WTC11 (cell line): ENCODE measurements at regions not wholly inside any gene's neighbourhood (a gene's known extent, or its start where the extent isn't known, plus 50 kb on each side); places are given as distances from the start of the nearest gene placed in this dataset.

Source experiments
- ATAC-seq: fragments of 200-7000 bp; cut with Tn5 transposase; 2 replicates; pipeline ENCODE4 v1.10.0; 2021; ENCODE audit warnings: mild to moderate bottlenecking, moderate library complexity
- CTCF ChIA-PET: fragments of 300-600 bp; sonication (Branson Sonifier 250); formaldehyde crosslinking; loops from one replicate; lab custom pipeline; 2021; ENCODE audit warnings: antibody characterized with exemption; lab: Charles Lee
- POLR2A ChIA-PET: fragments of 350-600 bp; sonication (Branson Sonifier 250); formaldehyde crosslinking; loops from one replicate; lab custom pipeline; 2021; ENCODE audit warnings: antibody characterized with exemption; lab: Charles Lee
- DNase-seq: peaks from one replicate; pipeline ENCODE4 v3.0.0; 2021; ENCODE audit warnings: low spot score
- H3K27ac Mint-ChIP-seq: 2 replicates; pipeline ENCODE4 v1.8.0; 2021; ENCODE audit warnings: mixed read lengths
- H3K27me3 Mint-ChIP-seq: 2 replicates; pipeline ENCODE4 v1.8.0; 2021; ENCODE audit warnings: low read depth, mild to moderate bottlenecking, moderate library complexity, mixed read lengths
- H3K36me3 Mint-ChIP-seq: 2 replicates; pipeline ENCODE4 v1.8.0; 2021; ENCODE audit warnings: mixed read lengths
- H3K4me1 Mint-ChIP-seq: 2 replicates; pipeline ENCODE4 v1.8.0; 2022; ENCODE audit warnings: mixed read lengths
- H3K4me3 Mint-ChIP-seq: 2 replicates; pipeline ENCODE4 v1.8.0; 2021; ENCODE audit warnings: mild to moderate bottlenecking, moderate library complexity, mixed read lengths
- H3K9me3 Mint-ChIP-seq: 2 replicates; pipeline ENCODE4 v1.8.0; 2021; ENCODE audit warnings: mixed read lengths
- CREM ChIP-seq: sonication (generic); formaldehyde crosslinking; IDR thresholded peaks from 2 replicates; pipeline ENCODE4 v1.8.1; 2022; ENCODE audit warnings: mild to moderate bottlenecking, missing genetic modification reagents, moderate library complexity
- ESRRA ChIP-seq: sonication (generic); formaldehyde crosslinking; IDR thresholded peaks from 2 replicates; pipeline ENCODE4 v1.8.1; 2022; ENCODE audit warnings: mild to moderate bottlenecking, missing genetic modification reagents, borderline replicate concordance
- GABPB1 ChIP-seq: sonication (generic); formaldehyde crosslinking; IDR thresholded peaks from 2 replicates; pipeline ENCODE4 v1.8.1; 2023; ENCODE audit warnings: mild to moderate bottlenecking, missing genetic modification reagents
- GRHL2 ChIP-seq: fragments of 250-450 bp; sonication (Bioruptor Pico); IDR thresholded peaks from 2 replicates; pipeline ENCODE4 v1.8.0; 2022; ENCODE audit warnings: mild to moderate bottlenecking, moderate library complexity; ENCODE audit not compliant: insufficient replicate concordance, severe bottlenecking
- NFATC4 ChIP-seq: fragments of 250-450 bp; sonication (Bioruptor Pico); IDR thresholded peaks from 2 replicates; pipeline ENCODE4 v1.9.0; 2021; ENCODE audit warnings: mild to moderate bottlenecking
- NR1H2 ChIP-seq: sonication (generic); formaldehyde crosslinking; IDR thresholded peaks from 2 replicates; pipeline ENCODE4 v1.9.0; 2021; ENCODE audit warnings: mild to moderate bottlenecking, moderate library complexity, missing genetic modification reagents
- PRRX2 ChIP-seq: fragments of 250-450 bp; sonication (Bioruptor Pico); IDR thresholded peaks from 2 replicates; pipeline ENCODE4 v1.8.0; 2021; ENCODE audit warnings: mild to moderate bottlenecking
- ZNF263 ChIP-seq: sonication (generic); formaldehyde crosslinking; IDR thresholded peaks from 2 replicates; pipeline ENCODE4 v1.8.1; 2022; ENCODE audit warnings: low read depth, mild to moderate bottlenecking, moderate library complexity, missing genetic modification reagents
- ZNF317 ChIP-seq: sonication (generic); formaldehyde crosslinking; IDR thresholded peaks from 2 replicates; pipeline ENCODE4 v1.8.1; 2023; ENCODE audit warnings: low read depth, mild to moderate bottlenecking, moderate library complexity, missing genetic modification reagents, borderline replicate concordance
- ZNF416 ChIP-seq: fragments of 250-450 bp; sonication (Bioruptor Pico); IDR thresholded peaks from 2 replicates; pipeline ENCODE4 v1.9.0; 2021; ENCODE audit warnings: mild to moderate bottlenecking, inconsistent platforms
- TF ChIP-seq, protein P1 (sequence below): sonication (generic); formaldehyde crosslinking; IDR thresholded peaks from 2 replicates; pipeline ENCODE4 v1.8.0; 2022; ENCODE audit warnings: mild to moderate bottlenecking, missing genetic modification reagents
- TF ChIP-seq, protein P2 (sequence below): sonication (generic); formaldehyde crosslinking; IDR thresholded peaks from 2 replicates; pipeline ENCODE4 v1.8.0; 2023; ENCODE audit warnings: missing genetic modification reagents
- TF ChIP-seq, protein P3 (sequence below): sonication (generic); formaldehyde crosslinking; IDR thresholded peaks from 2 replicates; pipeline ENCODE4 v1.8.1; 2023; ENCODE audit warnings: mild to moderate bottlenecking, missing genetic modification reagents, borderline replicate concordance
- TF ChIP-seq, protein P4 (sequence below): sonication (generic); formaldehyde crosslinking; IDR thresholded peaks from 2 replicates; pipeline ENCODE4 v1.8.0; 2022; ENCODE audit warnings: mild to moderate bottlenecking, missing genetic modification reagents
- TF ChIP-seq, protein P5 (sequence below): sonication (generic); formaldehyde crosslinking; IDR thresholded peaks from 2 replicates; pipeline ENCODE4 v1.8.1; 2022; ENCODE audit warnings: missing genetic modification reagents, borderline replicate concordance
- TF ChIP-seq, protein P6 (sequence below): fragments of 250-450 bp; sonication (Bioruptor Pico); IDR thresholded peaks from 2 replicates; pipeline ENCODE4 v2.1.2; 2022; ENCODE audit warnings: mild to moderate bottlenecking, moderate library complexity

DNA sequence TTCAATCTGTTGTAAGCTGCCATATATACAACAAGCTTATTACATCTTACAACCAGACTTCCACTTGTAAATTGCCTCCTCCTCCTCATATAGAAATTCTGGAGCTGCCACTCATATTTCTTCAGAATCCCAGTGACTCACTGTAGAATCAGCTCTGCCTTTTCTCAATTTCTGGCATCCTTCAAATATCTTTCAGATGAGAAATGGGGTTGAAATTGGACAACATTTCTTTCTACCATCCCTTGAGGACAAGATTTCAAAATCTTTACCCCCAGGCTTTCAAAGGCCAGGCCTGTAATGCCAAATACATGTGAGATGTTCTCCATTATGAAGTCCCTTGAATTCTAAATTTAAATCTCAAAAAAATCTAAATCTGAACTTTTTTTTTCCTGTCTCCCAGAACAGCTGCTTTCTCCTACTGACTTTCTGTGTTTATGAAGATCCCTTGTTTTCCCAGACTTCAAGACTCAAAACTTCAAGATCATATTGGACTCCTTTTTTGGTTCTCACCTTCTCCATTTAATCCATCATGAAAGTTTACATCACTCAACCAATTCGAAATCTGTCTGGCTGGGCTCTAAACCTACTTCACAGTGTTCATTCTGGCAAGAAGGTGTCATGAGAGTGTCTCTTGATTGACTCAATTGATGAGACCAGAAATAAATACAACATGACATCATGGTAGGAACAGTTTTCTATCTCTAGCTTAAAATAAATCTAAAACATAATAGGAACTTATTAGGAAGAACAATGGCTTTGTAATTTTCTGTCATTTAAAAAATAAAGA lies 109.8 kb downstream of the HMHB1 start:
- no peaks in the 10 kb centered on the region for H3K36me3 Mint-ChIP-seq
- H3K27ac Mint-ChIP-seq = no peak overlapping the region; the same call in 1 of the 2 replicates
- TF ChIP-seq, protein P1, sequence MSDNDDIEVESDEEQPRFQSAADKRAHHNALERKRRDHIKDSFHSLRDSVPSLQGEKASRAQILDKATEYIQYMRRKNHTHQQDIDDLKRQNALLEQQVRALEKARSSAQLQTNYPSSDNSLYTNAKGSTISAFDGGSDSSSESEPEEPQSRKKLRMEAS (CRISPR knock-in tag) = no peak
- TF ChIP-seq, all 79 proteins: peak for 0
- Mint-ChIP-seq H3K4me1 (peaks cover 48% of the 10 kb centered on the region), H3K4me3 (no peak overlapping the region), H3K9me3 (no peaks in the 10 kb centered on the region), H3K27me3 (no peaks in the 10 kb centered on the region)
- ATAC-seq (no peak), DNase-seq (no peak)
- POLR2A ChIA-PET = no interaction called here
- CTCF ChIA-PET = no interaction called here

DNA sequence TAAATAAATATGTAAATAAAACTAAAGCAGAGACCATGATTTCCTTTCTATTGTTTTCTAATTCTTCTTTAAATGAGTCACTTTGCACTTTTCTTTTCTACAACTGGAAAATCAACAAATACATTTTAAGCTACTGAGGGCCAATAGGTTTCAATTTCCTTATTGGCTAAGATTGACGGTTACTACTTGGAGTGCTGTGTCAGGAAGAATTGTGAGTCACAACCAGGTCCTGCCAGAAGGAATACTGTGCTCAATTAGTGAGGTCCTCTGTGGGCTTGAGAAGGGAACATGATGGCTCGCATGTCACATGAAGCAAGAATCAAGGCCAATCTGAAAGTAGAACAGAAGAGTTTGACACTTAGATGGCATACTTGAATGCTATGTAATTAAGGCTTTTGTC lies 110.8 kb downstream of the HMHB1 start:
- peaks cover 3% of the 10 kb centered on the region for H3K36me3 Mint-ChIP-seq
- no peaks in the 10 kb centered on the region for H3K27me3 Mint-ChIP-seq
- DNase-seq = no peak
- no peak overlapping the region for H3K4me3 Mint-ChIP-seq
- peaks cover 48% of the 10 kb centered on the region for H3K4me1 Mint-ChIP-seq
- POLR2A ChIA-PET = no interaction called here
- TF ChIP-seq ZNF317 (CRISPR knock-in tag) (no peak), ESRRA (CRISPR knock-in tag) (no peak), NFATC4 (CRISPR knock-in tag) (no peak), PRRX2 (CRISPR knock-in tag) (no peak), NR1H2 (CRISPR knock-in tag) (no peak), ZNF416 (CRISPR knock-in tag) (no peak)
- TF ChIP-seq, protein P2, sequence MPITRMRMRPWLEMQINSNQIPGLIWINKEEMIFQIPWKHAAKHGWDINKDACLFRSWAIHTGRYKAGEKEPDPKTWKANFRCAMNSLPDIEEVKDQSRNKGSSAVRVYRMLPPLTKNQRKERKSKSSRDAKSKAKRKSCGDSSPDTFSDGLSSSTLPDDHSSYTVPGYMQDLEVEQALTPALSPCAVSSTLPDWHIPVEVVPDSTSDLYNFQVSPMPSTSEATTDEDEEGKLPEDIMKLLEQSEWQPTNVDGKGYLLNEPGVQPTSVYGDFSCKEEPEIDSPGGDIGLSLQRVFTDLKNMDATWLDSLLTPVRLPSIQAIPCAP (CRISPR knock-in tag) = no peak
- TF ChIP-seq, protein P3, sequence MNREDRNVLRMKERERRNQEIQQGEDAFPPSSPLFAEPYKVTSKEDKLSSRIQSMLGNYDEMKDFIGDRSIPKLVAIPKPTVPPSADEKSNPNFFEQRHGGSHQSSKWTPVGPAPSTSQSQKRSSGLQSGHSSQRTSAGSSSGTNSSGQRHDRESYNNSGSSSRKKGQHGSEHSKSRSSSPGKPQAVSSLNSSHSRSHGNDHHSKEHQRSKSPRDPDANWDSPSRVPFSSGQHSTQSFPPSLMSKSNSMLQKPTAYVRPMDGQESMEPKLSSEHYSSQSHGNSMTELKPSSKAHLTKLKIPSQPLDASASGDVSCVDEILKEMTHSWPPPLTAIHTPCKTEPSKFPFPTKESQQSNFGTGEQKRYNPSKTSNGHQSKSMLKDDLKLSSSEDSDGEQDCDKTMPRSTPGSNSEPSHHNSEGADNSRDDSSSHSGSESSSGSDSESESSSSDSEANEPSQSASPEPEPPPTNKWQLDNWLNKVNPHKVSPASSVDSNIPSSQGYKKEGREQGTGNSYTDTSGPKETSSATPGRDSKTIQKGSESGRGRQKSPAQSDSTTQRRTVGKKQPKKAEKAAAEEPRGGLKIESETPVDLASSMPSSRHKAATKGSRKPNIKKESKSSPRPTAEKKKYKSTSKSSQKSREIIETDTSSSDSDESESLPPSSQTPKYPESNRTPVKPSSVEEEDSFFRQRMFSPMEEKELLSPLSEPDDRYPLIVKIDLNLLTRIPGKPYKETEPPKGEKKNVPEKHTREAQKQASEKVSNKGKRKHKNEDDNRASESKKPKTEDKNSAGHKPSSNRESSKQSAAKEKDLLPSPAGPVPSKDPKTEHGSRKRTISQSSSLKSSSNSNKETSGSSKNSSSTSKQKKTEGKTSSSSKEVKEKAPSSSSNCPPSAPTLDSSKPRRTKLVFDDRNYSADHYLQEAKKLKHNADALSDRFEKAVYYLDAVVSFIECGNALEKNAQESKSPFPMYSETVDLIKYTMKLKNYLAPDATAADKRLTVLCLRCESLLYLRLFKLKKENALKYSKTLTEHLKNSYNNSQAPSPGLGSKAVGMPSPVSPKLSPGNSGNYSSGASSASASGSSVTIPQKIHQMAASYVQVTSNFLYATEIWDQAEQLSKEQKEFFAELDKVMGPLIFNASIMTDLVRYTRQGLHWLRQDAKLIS (CRISPR knock-in tag) = no peak
- TF ChIP-seq, all 79 proteins: peak for 0
- Mint-ChIP-seq H3K9me3 (peaks cover 3% of the 10 kb centered on the region), H3K27ac (no peak overlapping the region)
- no peak; the same call in 1 of the 2 replicates for ATAC-seq
- CTCF ChIA-PET = interaction anchor here (0.6 kb wide), 1 partner anchor 44 kb away, joined by 3 read pairs; no protein-coding TSS in a partner anchor

DNA sequence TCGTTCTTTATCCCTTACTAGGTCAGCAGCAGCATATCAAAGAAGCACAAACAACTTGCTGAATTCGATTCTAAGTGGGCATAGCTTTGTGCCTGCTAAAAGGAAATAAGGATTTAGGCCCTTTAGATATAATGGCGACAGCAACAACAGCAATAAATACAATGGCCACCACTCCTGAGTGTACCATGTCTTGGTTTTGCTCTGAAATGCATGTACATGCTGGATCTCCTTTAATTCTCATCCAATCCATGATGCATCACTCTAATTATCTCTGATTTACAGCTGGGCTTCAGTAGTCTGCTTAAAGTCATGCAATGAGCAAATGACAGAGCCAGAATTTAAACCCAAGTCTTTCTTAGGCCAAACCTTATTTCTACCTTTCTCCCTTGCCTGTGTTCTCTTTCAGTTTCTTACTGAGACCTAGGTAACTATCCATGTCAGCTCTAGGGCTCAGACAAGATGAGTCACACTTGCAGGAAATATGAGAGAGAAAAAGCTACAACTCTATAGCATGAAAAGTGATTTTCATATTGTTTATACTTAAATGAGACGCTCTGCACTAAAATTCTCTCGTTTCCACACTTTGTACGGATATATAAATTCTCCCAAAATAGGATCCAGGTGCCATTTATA lies 111.8 kb downstream of the HMHB1 start:
- peaks cover 7% of the 10 kb centered on the region for H3K36me3 Mint-ChIP-seq
- POLR2A ChIA-PET = no interaction called here
- H3K27ac Mint-ChIP-seq = peak overlapping the region; percentile 85
- CTCF ChIA-PET = no interaction called here
- H3K4me3 Mint-ChIP-seq = no peak overlapping the region
- peaks cover 48% of the 10 kb centered on the region for H3K4me1 Mint-ChIP-seq
- no peak for ATAC-seq
- H3K27me3 Mint-ChIP-seq = no peaks in the 10 kb centered on the region
- no peak for DNase-seq
- peaks cover 8% of the 10 kb centered on the region for H3K9me3 Mint-ChIP-seq
- TF ChIP-seq GRHL2 (no peak), CREM (CRISPR knock-in tag) (no peak), ZNF263 (CRISPR knock-in tag) (no peak), GABPB1 (CRISPR knock-in tag) (no peak)
- TF ChIP-seq, protein P4, sequence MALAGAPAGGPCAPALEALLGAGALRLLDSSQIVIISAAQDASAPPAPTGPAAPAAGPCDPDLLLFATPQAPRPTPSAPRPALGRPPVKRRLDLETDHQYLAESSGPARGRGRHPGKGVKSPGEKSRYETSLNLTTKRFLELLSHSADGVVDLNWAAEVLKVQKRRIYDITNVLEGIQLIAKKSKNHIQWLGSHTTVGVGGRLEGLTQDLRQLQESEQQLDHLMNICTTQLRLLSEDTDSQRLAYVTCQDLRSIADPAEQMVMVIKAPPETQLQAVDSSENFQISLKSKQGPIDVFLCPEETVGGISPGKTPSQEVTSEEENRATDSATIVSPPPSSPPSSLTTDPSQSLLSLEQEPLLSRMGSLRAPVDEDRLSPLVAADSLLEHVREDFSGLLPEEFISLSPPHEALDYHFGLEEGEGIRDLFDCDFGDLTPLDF (CRISPR knock-in tag) = no peak
- TF ChIP-seq, protein P5, sequence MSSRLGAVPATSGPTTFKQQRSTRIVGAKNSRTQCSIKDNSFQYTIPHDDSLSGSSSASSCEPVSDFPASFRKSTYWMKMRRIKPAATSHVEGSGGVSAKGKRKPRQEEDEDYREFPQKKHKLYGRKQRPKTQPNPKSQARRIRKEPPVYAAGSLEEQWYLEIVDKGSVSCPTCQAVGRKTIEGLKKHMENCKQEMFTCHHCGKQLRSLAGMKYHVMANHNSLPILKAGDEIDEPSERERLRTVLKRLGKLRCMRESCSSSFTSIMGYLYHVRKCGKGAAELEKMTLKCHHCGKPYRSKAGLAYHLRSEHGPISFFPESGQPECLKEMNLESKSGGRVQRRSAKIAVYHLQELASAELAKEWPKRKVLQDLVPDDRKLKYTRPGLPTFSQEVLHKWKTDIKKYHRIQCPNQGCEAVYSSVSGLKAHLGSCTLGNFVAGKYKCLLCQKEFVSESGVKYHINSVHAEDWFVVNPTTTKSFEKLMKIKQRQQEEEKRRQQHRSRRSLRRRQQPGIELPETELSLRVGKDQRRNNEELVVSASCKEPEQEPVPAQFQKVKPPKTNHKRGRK = no peak
- TF ChIP-seq, protein P1 (CRISPR knock-in tag) = no peak
- TF ChIP-seq, protein P6, sequence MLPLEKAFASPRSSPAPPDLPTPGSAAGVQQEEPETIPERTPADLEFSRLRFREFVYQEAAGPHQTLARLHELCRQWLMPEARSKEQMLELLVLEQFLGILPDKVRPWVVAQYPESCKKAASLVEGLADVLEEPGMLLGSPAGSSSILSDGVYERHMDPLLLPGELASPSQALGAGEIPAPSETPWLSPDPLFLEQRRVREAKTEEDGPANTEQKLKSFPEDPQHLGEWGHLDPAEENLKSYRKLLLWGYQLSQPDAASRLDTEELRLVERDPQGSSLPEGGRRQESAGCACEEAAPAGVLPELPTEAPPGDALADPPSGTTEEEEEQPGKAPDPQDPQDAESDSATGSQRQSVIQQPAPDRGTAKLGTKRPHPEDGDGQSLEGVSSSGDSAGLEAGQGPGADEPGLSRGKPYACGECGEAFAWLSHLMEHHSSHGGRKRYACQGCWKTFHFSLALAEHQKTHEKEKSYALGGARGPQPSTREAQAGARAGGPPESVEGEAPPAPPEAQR (CRISPR knock-in tag) = no peak
